ENCODE measurements at regions not wholly inside any gene's neighbourhood (a gene's known extent, or its start where the extent isn't known, plus 50 kb on each side); places are given as distances from the start of the nearest gene placed in this dataset.

GRCh38 chr4:148881860-148882643 lies 439.8 kb upstream of the NR3C2 start:
- 67 to 78% methylated on average over 5 of the region's 5 CpGs for WGBS, 2 donors
- Histone ChIP-seq H3K4me1 (peaks cover 5% of the 10 kb centered on the region), H3K4me3 (no peak overlapping the region), H3K27ac (no peak overlapping the region), H3K36me3 (replicated peaks in 1 of 2; ENCODE audit: insufficient read depth in 1 of 2, low read depth in 2 of 2) (no peaks in the 10 kb centered on the region), H3K27me3 (no peaks in the 10 kb centered on the region), H3K9me3 (no peaks in the 10 kb centered on the region)
- TF ChIP-seq CTCF (IDR thresholded peaks at IDR 0.05) (no peak), POLR2A (IDR thresholded peaks at IDR 0.05) (no peak)
- no peak for ATAC-seq
- intact Hi-C loops (cut with DNase I) = no loop called here
- no peak for DNase-seq

DNA sequence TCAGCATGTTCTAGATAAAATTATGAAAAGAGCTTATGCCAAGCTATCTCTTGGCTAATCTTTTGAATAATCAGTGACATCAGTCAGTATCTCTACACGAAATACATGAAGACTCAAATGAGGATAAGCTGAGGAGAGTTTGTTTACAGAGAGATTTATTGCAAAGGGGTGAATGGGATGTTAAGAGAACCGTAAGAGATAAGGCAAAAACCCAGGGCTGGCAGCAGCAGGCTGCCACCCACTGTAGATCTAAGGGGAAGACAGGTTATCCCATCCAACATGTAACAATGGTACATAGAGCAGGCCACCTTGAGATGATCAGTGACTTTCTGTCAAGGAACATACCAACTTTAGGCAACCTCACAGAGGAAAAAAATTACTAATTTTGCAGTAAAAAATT lies 432.1 kb upstream of the NR3C2 start:
- Histone ChIP-seq H3K36me3 (replicated peaks in 1 of 2; ENCODE audit: insufficient read depth in 1 of 2, low read depth in 2 of 2) (no peaks in the 10 kb centered on the region), H3K27ac (no peak overlapping the region), H3K4me3 (no peak overlapping the region), H3K4me1 (no peaks in the 10 kb centered on the region), H3K27me3 (no peaks in the 10 kb centered on the region), H3K9me3 (no peaks in the 10 kb centered on the region)
- 9 to 21% methylated on average over 2 of the region's 2 CpGs for WGBS, 2 donors
- intact Hi-C loops (cut with DNase I) = no loop called here
- TF ChIP-seq POLR2A (IDR thresholded peaks at IDR 0.05) (no peak), CTCF (IDR thresholded peaks at IDR 0.05) (peak in 1 of 7 experiments; percentile 4)
- no peak for ATAC-seq
- no peak for DNase-seq

DNA sequence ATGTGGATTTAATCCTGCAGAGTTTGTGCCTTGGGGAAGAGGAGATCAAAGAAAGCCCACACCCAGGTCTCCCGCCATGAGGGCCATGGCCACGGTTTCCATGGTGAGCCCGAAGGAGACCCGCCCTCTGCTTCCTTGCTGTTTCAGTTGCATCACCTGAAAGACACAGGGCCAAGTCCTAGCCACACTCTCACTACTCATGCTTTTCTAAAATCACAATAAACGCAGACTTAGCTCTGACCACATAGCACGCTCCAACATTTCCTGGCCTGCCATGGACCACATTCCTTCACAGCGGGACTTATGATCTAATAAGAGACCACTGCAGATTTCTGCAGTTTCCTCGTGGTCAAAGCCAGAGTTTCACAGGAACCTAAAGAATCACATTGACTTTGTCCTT lies 426.0 kb upstream of the NR3C2 start:
- Histone ChIP-seq H3K27me3 (no peaks in the 10 kb centered on the region), H3K4me1 (no peaks in the 10 kb centered on the region), H3K36me3 (replicated peaks in 1 of 2; ENCODE audit: insufficient read depth in 1 of 2, low read depth in 2 of 2) (no peaks in the 10 kb centered on the region), H3K27ac (no peak overlapping the region), H3K9me3 (no peaks in the 10 kb centered on the region), H3K4me3 (no peak overlapping the region)
- intact Hi-C loops (cut with DNase I) = no loop called here
- 86 to 92% methylated on average over 8 of the region's 8 CpGs for WGBS, 2 donors
- no peak for DNase-seq
- ATAC-seq = no peak
- no peak for TF ChIP-seq POLR2A (IDR thresholded peaks at IDR 0.05)
- TF ChIP-seq CTCF (IDR thresholded peaks at IDR 0.05) = no peak

GRCh38 chr4:148866666-148867065 lies 424.5 kb upstream of the NR3C2 start:
- DNase-seq (no peak), ATAC-seq (no peak)
- Histone ChIP-seq H3K27ac (no peak overlapping the region), H3K9me3 (no peaks in the 10 kb centered on the region), H3K36me3 (replicated peaks in 1 of 2; ENCODE audit: insufficient read depth in 1 of 2, low read depth in 2 of 2) (no peaks in the 10 kb centered on the region), H3K27me3 (no peaks in the 10 kb centered on the region), H3K4me1 (no peaks in the 10 kb centered on the region), H3K4me3 (no peak overlapping the region)
- 59 to 69% methylated on average over 3 of the region's 3 CpGs for WGBS, 2 donors
- TF ChIP-seq CTCF (IDR thresholded peaks at IDR 0.05) = no peak
- no peak for TF ChIP-seq POLR2A (IDR thresholded peaks at IDR 0.05)
- intact Hi-C loops (cut with DNase I) = no loop called here

- ATAC-seq = no peak
- H3K4me3 ChIP-seq = no peak overlapping the region
- WGBS, 2 donors = 49 to 66% methylated on average over 4 of the region's 4 CpGs
Observed at GRCh38 chr4:148857973-148858534, 415.8 kb upstream of the NR3C2 start.

More at GRCh38 chr4:148857973-148858534, 415.8 kb upstream of the NR3C2 start:
- no peaks in the 10 kb centered on the region for H3K9me3 ChIP-seq
- H3K4me1 ChIP-seq = peaks cover 3% of the 10 kb centered on the region
- DNase-seq = no peak
- no peak overlapping the region for H3K27ac ChIP-seq
- intact Hi-C loops (cut with DNase I) = no loop called here
- H3K36me3 ChIP-seq (replicated peaks in 1 of 2; ENCODE audit: insufficient read depth in 1 of 2, low read depth in 2 of 2) = no peaks in the 10 kb centered on the region
- TF ChIP-seq CTCF (IDR thresholded peaks at IDR 0.05) (no peak), POLR2A (IDR thresholded peaks at IDR 0.05) (no peak)
- no peaks in the 10 kb centered on the region for H3K27me3 ChIP-seq
